Activated CD4-positive, alpha-beta T cell treated with anti-CD3 and anti-CD28 coated beads, Interleukin-2, amount 50 U/mL, for 48 hours (primary cell): ENCODE measurements at regions not wholly inside any gene's neighbourhood (a gene's known extent, or its start where the extent isn't known, plus 50 kb on each side); places are given as distances from the start of the nearest gene placed in this dataset.

ENCODE experiments used
- DNase-seq, 2 experiments: peaks; one replicate each; pipeline ENCODE4 v3.0.0-alpha.2; 2020

DNA sequence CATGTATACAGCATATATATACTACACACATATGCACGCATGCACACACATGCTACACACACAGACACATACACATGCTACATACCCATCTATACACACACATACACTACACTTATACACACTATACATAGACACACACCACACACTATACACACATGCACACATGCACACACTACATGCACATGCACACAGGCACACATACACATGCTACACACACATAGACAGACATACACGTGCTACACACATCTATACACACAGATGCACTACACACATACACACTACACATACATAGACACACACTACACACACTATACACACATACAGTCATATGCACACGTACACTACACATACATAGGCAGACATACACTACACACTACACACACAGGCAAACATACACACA lies 51.2 kb upstream of the PRR20G start:
- DNase-seq: no peak

DNA sequence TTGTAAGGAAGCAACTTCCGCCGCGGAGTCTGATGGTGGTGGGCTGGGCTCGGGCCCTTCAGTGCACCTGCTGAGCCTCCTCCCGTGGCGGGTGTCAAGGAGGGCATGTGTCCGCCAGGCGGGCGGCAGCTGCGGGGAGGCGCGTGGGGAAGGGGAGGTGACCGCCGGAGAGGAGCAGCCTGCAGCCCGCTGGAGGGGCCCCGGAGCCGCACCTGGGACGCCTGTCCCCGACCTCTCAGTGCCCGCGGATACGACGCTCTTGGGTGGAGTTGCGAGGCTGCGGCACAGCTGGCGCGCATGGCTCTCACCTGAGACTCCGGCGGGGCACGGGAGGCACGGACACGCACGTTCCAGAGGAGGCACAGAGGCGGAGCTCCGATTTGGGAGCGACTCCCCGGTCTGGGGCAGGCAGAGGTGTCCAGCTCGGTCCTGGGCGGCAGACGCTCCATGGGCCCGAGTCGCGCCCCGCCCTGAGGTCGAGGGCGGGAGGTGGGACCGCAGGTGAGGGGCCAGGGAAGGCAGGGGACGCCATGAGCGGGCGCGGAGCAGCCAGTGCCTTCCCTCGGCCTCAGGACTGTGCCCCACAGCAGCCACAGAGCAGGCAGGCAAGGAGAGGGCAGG lies 50.2 kb upstream of the PRR20G start:
- DNase-seq: no peak
